ENCODE measurements at regions not wholly inside any gene's neighbourhood (a gene's known extent, or its start where the extent isn't known, plus 50 kb on each side); places are given as distances from the start of the nearest gene placed in this dataset.

- no peak for TF ChIP-seq BHLHE40 (IDR thresholded peaks at IDR 0.05; ENCODE audit: borderline replicate concordance in 1 of 2, low read depth in 2 of 2, low read length in 1 of 2)
These were observed 134.4 kb upstream of the INTU start (continued) for GRCh38 chr4:127498366-127498765.

GRCh38 chr4:127500242-127500641 lies 132.5 kb upstream of the INTU start:
- in situ Hi-C loops (cut with MboI): no loop called here
- no peak for FAIRE-seq
- CTCF ChIA-PET: no interaction called here

More at GRCh38 chr4:127500242-127500641, 132.5 kb upstream of the INTU start:
- Histone ChIP-seq H3K36me3 (ENCODE audit: control insufficient read depth in 2 of 2, insufficient read depth in 2 of 2, low read length in 1 of 2) (no peaks in the 10 kb centered on the region), H3K4me3 (no peak overlapping the region), H3K9ac (ENCODE audit: control insufficient read depth, insufficient read depth, low read length) (no peak overlapping the region), H3K4me2 (ENCODE audit: control insufficient read depth, insufficient read depth) (no peak overlapping the region), H3K27me3 (replicated peaks in 1 of 2; ENCODE audit: control insufficient read depth in 2 of 2, insufficient read depth in 2 of 2, low read length in 1 of 2) (no peaks in the 10 kb centered on the region), H3K4me1 (ENCODE audit: control insufficient read depth, insufficient read depth, low read length) (no peaks in the 10 kb centered on the region), H2AFZ (ENCODE audit: control insufficient read depth, low read depth, low read length) (no peak overlapping the region), H4K20me1 (ENCODE audit: control insufficient read depth, insufficient read depth) (no peaks in the 10 kb centered on the region), H3K79me2 (ENCODE audit: control insufficient read depth, insufficient read depth, low read length) (no peaks in the 10 kb centered on the region), H3K27ac (ENCODE audit: control insufficient read depth, insufficient read depth) (no peak overlapping the region), H3K9me3 (replicated peaks; ENCODE audit: control insufficient read depth, insufficient read depth, low read length) (no peaks in the 10 kb centered on the region)
- TF ChIP-seq STAT1 (conservative IDR thresholded peaks at IDR 0.05): no peak
- no peak for TF ChIP-seq EZH2 (IDR thresholded peaks at IDR 0.05; ENCODE audit: borderline replicate concordance, control insufficient read depth, low read depth, low read length)
- TF ChIP-seq MYC (IDR thresholded peaks at IDR 0.05; ENCODE audit: insufficient read depth, insufficient read length, insufficient replicate concordance, low read length, severe bottlenecking): no peak
- no peak for TF ChIP-seq ZSCAN29 (IDR thresholded peaks at IDR 0.05)
- TF ChIP-seq SRF (IDR thresholded peaks at IDR 0.05; ENCODE audit: low read depth in 2 of 2, low read length in 2 of 2): no peak
- TF ChIP-seq SP1 (IDR thresholded peaks at IDR 0.05; ENCODE audit: low read depth, low read length): no peak
- no peak for TF ChIP-seq ZNF592 (IDR thresholded peaks at IDR 0.05)
- no peak for TF ChIP-seq RAD21 (IDR thresholded peaks at IDR 0.05; ENCODE audit: insufficient read depth, low read depth, low read length)
- no peak for TF ChIP-seq NKRF (conservative IDR thresholded peaks at IDR 0.05)
- TF ChIP-seq CHD1 (IDR thresholded peaks at IDR 0.05; ENCODE audit: low read depth, low read length): no peak
- DNase-seq (ENCODE audit: low read depth, low spot score) (no peak), ATAC-seq (no peak)
- 8% methylated on average over 2 of the region's 2 CpGs for WGBS (ENCODE audit: insufficient coverage, insufficient replicate concordance, low lambda C conversion rate, missing lambda C conversion rate)
- BruUV-seq (replicated peaks): no TSS peak
- SMC1A ChIA-PET (ENCODE audit: uncharacterized antibody, unreplicated experiment): no interaction called here
- POLR2A ChIA-PET: no interaction called here
- intact Hi-C loops (cut with micrococcal nuclease; ENCODE audit: unreplicated experiment): no loop called here
- RAD21 ChIA-PET (ENCODE audit: unreplicated experiment): no interaction called here
